ENCODE measurements at regions not wholly inside any gene's neighbourhood (a gene's known extent, or its start where the extent isn't known, plus 50 kb on each side); places are given as distances from the start of the nearest gene placed in this dataset.

- no peak for DNase-seq (ENCODE audit: low spot score)
- Mint-ChIP-seq H3K36me3 (ENCODE audit: low read depth, unreplicated experiment) (no peaks in the 10 kb centered on the region), H3K9me3 (ENCODE audit: unreplicated experiment) (no peaks in the 10 kb centered on the region), H3K27me3 (ENCODE audit: unreplicated experiment) (no peaks in the 10 kb centered on the region), H3K4me1 (ENCODE audit: unreplicated experiment) (peaks cover 5% of the 10 kb centered on the region), H3K27ac (ENCODE audit: unreplicated experiment) (no peak overlapping the region), H3K4me3 (ENCODE audit: unreplicated experiment) (no peak overlapping the region)
- TF ChIP-seq CTCF (IDR thresholded peaks at IDR 0.05; ENCODE audit: unreplicated experiment), result no peak
Observed at GRCh38 chr6:145349950-145350510, 385.3 kb downstream of the EPM2A start.

- Mint-ChIP-seq H3K4me1 (ENCODE audit: unreplicated experiment) (peaks cover 5% of the 10 kb centered on the region), H3K36me3 (ENCODE audit: low read depth, unreplicated experiment) (no peaks in the 10 kb centered on the region), H3K9me3 (ENCODE audit: unreplicated experiment) (no peaks in the 10 kb centered on the region), H3K27ac (ENCODE audit: unreplicated experiment) (no peak overlapping the region), H3K4me3 (ENCODE audit: unreplicated experiment) (no peak overlapping the region), H3K27me3 (ENCODE audit: unreplicated experiment) (no peaks in the 10 kb centered on the region)
- no peak for DNase-seq (ENCODE audit: low spot score)
- no peak for TF ChIP-seq CTCF (IDR thresholded peaks at IDR 0.05; ENCODE audit: unreplicated experiment)
Observed at GRCh38 chr6:145350928-145351327, 384.4 kb downstream of the EPM2A start.

- no peaks in the 10 kb centered on the region for H3K9me3 Mint-ChIP-seq (ENCODE audit: unreplicated experiment)
- no peaks in the 10 kb centered on the region for H3K36me3 Mint-ChIP-seq (ENCODE audit: low read depth, unreplicated experiment)
- peaks cover 5% of the 10 kb centered on the region for H3K4me1 Mint-ChIP-seq (ENCODE audit: unreplicated experiment)
- H3K27me3 Mint-ChIP-seq (ENCODE audit: unreplicated experiment), result no peaks in the 10 kb centered on the region
- TF ChIP-seq CTCF (IDR thresholded peaks at IDR 0.05; ENCODE audit: unreplicated experiment), result no peak
- DNase-seq (ENCODE audit: low spot score), result no peak
- H3K4me3 Mint-ChIP-seq (ENCODE audit: unreplicated experiment), result no peak overlapping the region
- H3K27ac Mint-ChIP-seq (ENCODE audit: unreplicated experiment), result no peak overlapping the region
Observed at GRCh38 chr6:145352382-145353080, 382.8 kb downstream of the EPM2A start.

GRCh38 chr6:145360865-145361264 lies 374.5 kb downstream of the EPM2A start:
- Mint-ChIP-seq H3K4me1 (ENCODE audit: unreplicated experiment) (no peaks in the 10 kb centered on the region), H3K36me3 (ENCODE audit: low read depth, unreplicated experiment) (no peaks in the 10 kb centered on the region), H3K27me3 (ENCODE audit: unreplicated experiment) (no peaks in the 10 kb centered on the region), H3K27ac (ENCODE audit: unreplicated experiment) (no peak overlapping the region), H3K4me3 (ENCODE audit: unreplicated experiment) (no peak overlapping the region), H3K9me3 (ENCODE audit: unreplicated experiment) (no peaks in the 10 kb centered on the region)
- no peak for DNase-seq (ENCODE audit: low spot score)
- no peak for TF ChIP-seq CTCF (IDR thresholded peaks at IDR 0.05; ENCODE audit: unreplicated experiment)

DNA sequence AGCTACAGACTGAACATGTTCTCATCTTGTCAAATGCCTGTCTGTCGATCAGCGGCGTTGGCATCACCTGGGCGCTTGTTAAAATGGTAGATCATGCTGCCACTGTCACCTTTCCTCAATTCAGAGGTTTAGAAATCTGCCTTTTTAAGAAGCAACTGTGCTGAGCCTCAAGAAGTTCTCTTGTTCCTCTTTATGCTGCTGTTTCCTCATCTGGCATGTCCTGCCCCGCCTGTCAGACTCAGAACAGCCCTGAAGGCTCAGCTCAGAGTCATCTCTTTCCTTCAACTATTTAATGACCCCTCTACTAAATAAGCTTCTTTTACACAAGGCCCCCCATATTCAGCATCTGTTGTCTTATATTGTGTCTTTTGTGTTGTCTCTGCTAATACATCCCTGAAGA lies 368.2 kb downstream of the EPM2A start:
- H3K27me3 Mint-ChIP-seq (ENCODE audit: unreplicated experiment), result no peaks in the 10 kb centered on the region
- no peaks in the 10 kb centered on the region for H3K9me3 Mint-ChIP-seq (ENCODE audit: unreplicated experiment)
- DNase-seq (ENCODE audit: low spot score), result no peak
- H3K4me3 Mint-ChIP-seq (ENCODE audit: unreplicated experiment), result no peak overlapping the region
- H3K4me1 Mint-ChIP-seq (ENCODE audit: unreplicated experiment), result no peaks in the 10 kb centered on the region
- H3K36me3 Mint-ChIP-seq (ENCODE audit: low read depth, unreplicated experiment), result no peaks in the 10 kb centered on the region
- no peak overlapping the region for H3K27ac Mint-ChIP-seq (ENCODE audit: unreplicated experiment)
- TF ChIP-seq CTCF (IDR thresholded peaks at IDR 0.05; ENCODE audit: unreplicated experiment), result no peak

Data from endothelial cell (in vitro differentiated cells).